ENCODE measurements at regions not wholly inside any gene's neighbourhood (a gene's known extent, or its start where the extent isn't known, plus 50 kb on each side); places are given as distances from the start of the nearest gene placed in this dataset.
A peak's percentile ranks its signal among the peaks of the same experiment; 100 is the strongest.

- DNase-seq, result peak; percentile 94
These were observed 53.3 kb downstream of the FOXD1 start for GRCh38 chr5:73395256-73395655.

GRCh38 chr5:73394610-73395009 is 54.0 kb downstream of the FOXD1 start:
- no peak for DNase-seq

GRCh38 chr5:73393611-73394489 is 54.7 kb downstream of the FOXD1 start:
- no peak for DNase-seq

- DNase-seq, result no peak
These were observed 55.8 kb downstream of the FOXD1 start for GRCh38 chr5:73392775-73393174.

GRCh38 chr5:73391441-73391881 is 57.1 kb downstream of the FOXD1 start:
- peak; percentile 90 for DNase-seq

GRCh38 chr5:73390972-73391371 is 57.6 kb downstream of the FOXD1 start:
- DNase-seq, result no peak

- DNase-seq, result no peak
These were observed 59.8 kb downstream of the FOXD1 start for GRCh38 chr5:73388740-73389139.

- peak; percentile 77 for DNase-seq
These were observed 60.3 kb downstream of the FOXD1 start for GRCh38 chr5:73388306-73388684.

- DNase-seq, result peak; percentile 60
These were observed 60.8 kb downstream of the FOXD1 start for GRCh38 chr5:73387601-73388305.

GRCh38 chr5:73387149-73387591 is 61.4 kb downstream of the FOXD1 start:
- DNase-seq, result no peak

- DNase-seq, result no peak
These were observed 63.7 kb downstream of the FOXD1 start for GRCh38 chr5:73384861-73385260.

- DNase-seq, result no peak
These were observed 66.2 kb downstream of the FOXD1 start for GRCh38 chr5:73382401-73382740.

- DNase-seq, result no peak
These were observed 66.8 kb downstream of the FOXD1 start for GRCh38 chr5:73381590-73382400.

GRCh38 chr5:73380710-73381589 is 67.6 kb downstream of the FOXD1 start:
- DNase-seq, result no peak

- no peak for DNase-seq
These were observed 68.5 kb downstream of the FOXD1 start for GRCh38 chr5:73380041-73380440.

- DNase-seq, result no peak
These were observed 69.1 kb downstream of the FOXD1 start for GRCh38 chr5:73379435-73379834.

- no peak for DNase-seq
These were observed 69.8 kb downstream of the FOXD1 start for GRCh38 chr5:73378765-73379164.

GRCh38 chr5:73378070-73378469 is 70.5 kb downstream of the FOXD1 start:
- peak; percentile 31 for DNase-seq

GRCh38 chr5:73376618-73377170 is 71.9 kb downstream of the FOXD1 start:
- DNase-seq, result peak; percentile 77

GRCh38 chr5:73375949-73376348 is 72.6 kb downstream of the FOXD1 start:
- no peak for DNase-seq

GRCh38 chr5:73375191-73375545 is 73.4 kb downstream of the FOXD1 start:
- DNase-seq, result no peak
